IMR-90 (cell line): ENCODE measurements at regions not wholly inside any gene's neighbourhood (a gene's known extent, or its start where the extent isn't known, plus 50 kb on each side); places are given as distances from the start of the nearest gene placed in this dataset.

ENCODE experiments used
- ATAC-seq: fragments of 200-7000 bp; cut with Tn5 transposase; 2 replicates; pipeline ENCODE4 v1.9.1; 2020; ENCODE audit warnings: low read depth, mild to moderate bottlenecking, moderate library complexity
- BruUV-seq: library from RNA; stranded (reverse); fragments of 400-500 nt; replicated peaks from 2 replicates; lab custom pipeline; 2021; lab: Mats Ljungman, UMichigan
- CTCF ChIA-PET: fragments of 300-600 bp; formaldehyde crosslinking; extraction: SDS; loops from one replicate; lab custom pipeline; 2021; ENCODE audit warnings: antibody characterized with exemption; lab: Yijun Ruan, JAX
- POLR2A ChIA-PET: fragments of 300-600 bp; sonication (Branson Sonifier 250); formaldehyde crosslinking; loops from one replicate; lab custom pipeline; 2022; ENCODE audit warnings: antibody characterized with exemption; ENCODE audit not compliant: unreplicated experiment; lab: Charles Lee
- DNase-seq: peaks from one replicate; pipeline ENCODE4 v3.0.0; 2013
- H2AFZ ChIP-seq: replicated peaks from 2 replicates; pipeline ENCODE3; 2013; ENCODE audit warnings: low read length, mild to moderate bottlenecking; ENCODE audit not compliant: poor library complexity
- H2AK5ac ChIP-seq: 2 replicates; pipeline ENCODE4 v1.6.1; 2013; ENCODE audit warnings: low read depth, low read length, inconsistent platforms
- H2AK9ac ChIP-seq: replicated peaks from 2 replicates; pipeline ENCODE3; 2013; ENCODE audit warnings: mild to moderate bottlenecking, low read depth, low read length, moderate library complexity; ENCODE audit not compliant: poor library complexity
- H2BK120ac ChIP-seq: 2 replicates; pipeline ENCODE4 v1.6.1; 2013; ENCODE audit warnings: low read depth, low read length, inconsistent platforms
- H2BK15ac ChIP-seq: 3 replicates; pipeline ENCODE4 v1.6.1; 2013; ENCODE audit warnings: low read depth, low read length, inconsistent platforms
- H2BK20ac ChIP-seq: 2 replicates; pipeline ENCODE4 v1.6.1; 2013; ENCODE audit warnings: low read depth, mild to moderate bottlenecking, inconsistent platforms, low read length, moderate library complexity
- H2BK5ac ChIP-seq: 2 replicates; pipeline ENCODE4 v1.6.1; 2013; ENCODE audit warnings: mild to moderate bottlenecking, low read depth, low read length, inconsistent platforms; ENCODE audit not compliant: poor library complexity, severe bottlenecking
- H3K14ac ChIP-seq: replicated peaks from 2 replicates; pipeline ENCODE4 v1.6.1; 2013; ENCODE audit warnings: low read depth, low read length, inconsistent platforms
- H3K18ac ChIP-seq: 2 replicates; pipeline ENCODE4 v1.6.1; 2013; ENCODE audit warnings: low read depth, low read length, control low read depth
- H3K23ac ChIP-seq: 2 replicates; pipeline ENCODE4 v1.6.1; 2013; ENCODE audit warnings: low read depth, low read length, inconsistent platforms
- H3K27ac ChIP-seq: 2 replicates; pipeline ENCODE4 v1.5.1; 2013; ENCODE audit warnings: mild to moderate bottlenecking, control low read depth, low read length; ENCODE audit not compliant: insufficient read depth
- H3K27me3 ChIP-seq: 2 replicates; pipeline ENCODE4 v1.6.1; 2013; ENCODE audit warnings: low read length; ENCODE audit not compliant: control insufficient read depth, insufficient read depth
- H3K36me3 ChIP-seq: 2 replicates; pipeline ENCODE4 v1.6.1; 2013; ENCODE audit warnings: low read length, mixed read lengths; ENCODE audit not compliant: control insufficient read depth, insufficient read depth
- H3K4ac ChIP-seq: 2 replicates; pipeline ENCODE4 v1.6.1; 2013; ENCODE audit warnings: low read depth, low read length, inconsistent platforms
- H3K4me1 ChIP-seq: 2 replicates; pipeline ENCODE4 v1.6.1; 2013; ENCODE audit warnings: low read length, mixed read lengths; ENCODE audit not compliant: control insufficient read depth, insufficient read depth
- H3K4me2 ChIP-seq: 2 replicates; pipeline ENCODE4 v1.6.1; 2013; ENCODE audit warnings: low read depth, mild to moderate bottlenecking, control low read depth, low read length, moderate library complexity
- H3K4me3 ChIP-seq: 2 replicates; pipeline ENCODE4 v1.5.1; 2013; ENCODE audit warnings: low read depth, mild to moderate bottlenecking, control low read depth, low read length, moderate library complexity; ENCODE audit not compliant: insufficient read depth
- H3K56ac ChIP-seq: 2 replicates; pipeline ENCODE4 v1.6.1; 2013; ENCODE audit warnings: low read length, inconsistent platforms; ENCODE audit not compliant: insufficient read depth; ENCODE audit errors: extremely low read depth
- H3K79me1 ChIP-seq, 2 experiments: 2 replicates each; pipeline ENCODE4 v1.6.1; 2013; ENCODE audit warnings: low read length in 2 of 2, inconsistent platforms in 1 of 2, low read depth in 1 of 2
- H3K9ac ChIP-seq: 2 replicates; pipeline ENCODE4 v1.6.1; 2013; ENCODE audit warnings: low read depth, low read length, control low read depth
- H3K9me1 ChIP-seq: 2 replicates; pipeline ENCODE4 v1.6.1; 2013; ENCODE audit warnings: low read length, inconsistent platforms; ENCODE audit not compliant: insufficient read depth
- H3K9me3 ChIP-seq: 2 replicates; pipeline ENCODE4 v1.6.1; 2013; ENCODE audit warnings: low read length; ENCODE audit not compliant: control insufficient read depth, insufficient read depth
- H4K20me1 ChIP-seq: 2 replicates; pipeline ENCODE4 v1.6.1; 2013; ENCODE audit warnings: low read length, inconsistent platforms; ENCODE audit not compliant: insufficient read depth
- H4K5ac ChIP-seq: 2 replicates; pipeline ENCODE4 v1.6.1; 2013; ENCODE audit warnings: mild to moderate bottlenecking, low read depth, low read length, control low read depth
- H4K8ac ChIP-seq, 2 experiments: 2 replicates each; pipeline ENCODE4 v1.6.1; 2013; ENCODE audit warnings: low read depth in 2 of 2, low read length in 2 of 2, control low read depth in 1 of 2, inconsistent platforms in 1 of 2
- H4K91ac ChIP-seq: 2 replicates; pipeline ENCODE4 v1.6.1; 2013; ENCODE audit warnings: low read depth, low read length, inconsistent platforms; ENCODE audit not compliant: insufficient read depth
- BHLHE40 ChIP-seq: fragments of 150-350 bp; IDR thresholded peaks from 2 replicates; pipeline ENCODE4 v1.6.1; 2016; ENCODE audit warnings: mild to moderate bottlenecking, low read depth, low read length
- CEBPB ChIP-seq: IDR thresholded peaks from 2 replicates; pipeline ENCODE4 v1.6.1; 2012; ENCODE audit warnings: low read depth, low read length, improper control_type of control experiment
- CHD1 ChIP-seq: IDR thresholded peaks from 2 replicates; pipeline ENCODE4 v1.6.1; 2012; ENCODE audit warnings: low read depth, low read length, improper control_type of control experiment
- CTCF ChIP-seq: conservative IDR thresholded peaks from 2 replicates; pipeline ENCODE4 v1.5.1; 2012; ENCODE audit warnings: mild to moderate bottlenecking, low read depth, low read length, improper control_type of control experiment
- ELK1 ChIP-seq: fragments of 150-350 bp; IDR thresholded peaks from 2 replicates; pipeline ENCODE4 v1.6.1; 2016; ENCODE audit warnings: low read depth, mild to moderate bottlenecking, low read length, moderate library complexity, borderline replicate concordance
- FOS ChIP-seq: fragments of 150-350 bp; IDR thresholded peaks from 2 replicates; pipeline ENCODE4 v1.6.1; 2016; ENCODE audit warnings: low read depth, low read length
- MAFK ChIP-seq: IDR thresholded peaks from 2 replicates; pipeline ENCODE4 v1.6.1; 2012; ENCODE audit warnings: low read depth, low read length, improper control_type of control experiment
- MAZ ChIP-seq: IDR thresholded peaks from 2 replicates; pipeline ENCODE4 v1.6.1; 2012; ENCODE audit warnings: low read depth, mild to moderate bottlenecking, low read length, improper control_type of control experiment, moderate library complexity, borderline replicate concordance
- MXI1 ChIP-seq: IDR thresholded peaks from 2 replicates; pipeline ENCODE4 v1.6.1; 2012; ENCODE audit warnings: low read depth, mild to moderate bottlenecking, low read length, moderate library complexity, borderline replicate concordance
- NFE2L2 ChIP-seq: fragments of 150-350 bp; IDR thresholded peaks from 2 replicates; pipeline ENCODE4 v1.6.1; 2016; ENCODE audit warnings: low read depth, mild to moderate bottlenecking, low read length
- POLR2A ChIP-seq: IDR thresholded peaks from 2 replicates; pipeline ENCODE4 v1.6.1; 2012; ENCODE audit warnings: mild to moderate bottlenecking, low read depth, low read length
- RAD21 ChIP-seq: IDR thresholded peaks from 2 replicates; pipeline ENCODE4 v1.6.1; 2012; ENCODE audit warnings: low read length, improper control_type of control experiment
- RCOR1 ChIP-seq: IDR thresholded peaks from 2 replicates; pipeline ENCODE4 v1.6.1; 2012; ENCODE audit warnings: mild to moderate bottlenecking, low read length, improper control_type of control experiment; ENCODE audit not compliant: insufficient replicate concordance
- RFX5 ChIP-seq: IDR thresholded peaks from 2 replicates; pipeline ENCODE4 v1.8.0; 2012; ENCODE audit warnings: low read depth, mild to moderate bottlenecking, low read length, moderate library complexity
- SMC3 ChIP-seq: fragments of 150-350 bp; IDR thresholded peaks from 2 replicates; pipeline ENCODE4 v1.6.1; 2016; ENCODE audit warnings: low read depth, mild to moderate bottlenecking, antibody characterized with exemption, low read length, moderate library complexity
- WGBS, 2 experiments: methylation state at CpG; one replicate each; pipeline versions ENCODE4 v1.1.5 to v1.1.7; 2013; ENCODE audit warnings: missing lambda C conversion rate in 2 of 2; ENCODE audit not compliant: insufficient read length in 1 of 2; ENCODE audit errors: extremely low coverage in 2 of 2; 5-methylcytosine and 5-hydroxymethylcytosine counted together
- dilution Hi-C: fragments of 300-500 bp; cut with HindIII; formaldehyde crosslinking; loops from one replicate; pipeline ENCODE4 v1.14.3; 2018; ENCODE audit warnings: low sequenced_read_pairs; ENCODE audit not compliant: unreplicated experiment
- in situ Hi-C: fragments of 300-500 bp; cut with MboI; formaldehyde crosslinking; loops from 3 replicates; pipeline ENCODE4 v1.14.3; 2019; ENCODE audit warnings: low sequenced_read_pairs, inconsistent platforms, mixed read lengths
- intact Hi-C: fragments of 100-400 bp; cut with micrococcal nuclease; formaldehyde crosslinking; loops from 2 replicates; pipeline ENCODE4 v1.10.0; 2022
- TF ChIP-seq, protein P1 (sequence below): fragments of 150-350 bp; IDR thresholded peaks from 2 replicates; pipeline ENCODE4 v1.6.1; 2017; ENCODE audit warnings: mild to moderate bottlenecking, antibody characterized with exemption, low read length, low read depth

DNA sequence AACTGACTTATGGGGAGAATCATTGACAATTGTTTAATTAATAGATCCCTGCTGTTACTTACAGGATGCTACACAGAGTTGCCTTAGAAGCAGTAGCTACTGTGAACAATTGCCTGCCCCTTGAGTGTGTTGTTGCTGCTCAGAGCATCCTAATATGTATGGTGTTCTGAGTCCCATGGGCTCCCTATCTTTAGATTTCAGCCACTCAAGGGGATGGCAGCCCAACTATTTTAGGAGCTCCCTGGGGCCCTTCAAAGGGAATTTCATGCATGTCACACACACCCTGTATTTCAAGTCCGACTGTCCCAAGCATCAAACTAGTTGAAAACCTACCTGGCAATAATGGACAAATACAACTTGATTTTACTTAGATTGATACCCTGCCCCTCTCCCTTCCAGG, 111.2 kb downstream of the NOC3L start:
- H2BK120ac ChIP-seq: no peak overlapping the region
- TF ChIP-seq RFX5: no peak
- no peak for TF ChIP-seq MAFK
- TF ChIP-seq, protein P1, sequence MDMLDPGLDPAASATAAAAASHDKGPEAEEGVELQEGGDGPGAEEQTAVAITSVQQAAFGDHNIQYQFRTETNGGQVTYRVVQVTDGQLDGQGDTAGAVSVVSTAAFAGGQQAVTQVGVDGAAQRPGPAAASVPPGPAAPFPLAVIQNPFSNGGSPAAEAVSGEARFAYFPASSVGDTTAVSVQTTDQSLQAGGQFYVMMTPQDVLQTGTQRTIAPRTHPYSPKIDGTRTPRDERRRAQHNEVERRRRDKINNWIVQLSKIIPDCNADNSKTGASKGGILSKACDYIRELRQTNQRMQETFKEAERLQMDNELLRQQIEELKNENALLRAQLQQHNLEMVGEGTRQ: no peak
- no peak for TF ChIP-seq CHD1
- no peak for TF ChIP-seq CEBPB
- TF ChIP-seq FOS: no peak
- no peak for TF ChIP-seq MAZ
- TF ChIP-seq CTCF: no peak
- TF ChIP-seq MXI1: no peak
- TF ChIP-seq RCOR1: no peak
- no peak for TF ChIP-seq SMC3
- no peak for TF ChIP-seq NFE2L2
- TF ChIP-seq POLR2A: no peak
- no peak for TF ChIP-seq BHLHE40
- TF ChIP-seq ELK1: no peak
- no peak for TF ChIP-seq RAD21
- H3K36me3 ChIP-seq: no peaks in the 10 kb centered on the region
- ChIA-PET POLR2A (no interaction called here), CTCF (no interaction called here)
- no peak overlapping the region for H3K9ac ChIP-seq
- no peaks in the 10 kb centered on the region for H3K4me1 ChIP-seq
- no peak overlapping the region for H3K4me3 ChIP-seq
- intact Hi-C loops: no loop called here
- 100% methylated on average over 1 of the region's 1 CpG; no CpG with 5 or more reads in 1 of the 2 experiments for WGBS, 2 experiments
- no peak overlapping the region for H2BK20ac ChIP-seq
- H3K4ac ChIP-seq: no peak overlapping the region
- H3K9me1 ChIP-seq: no peaks in the 10 kb centered on the region
- H3K9me3 ChIP-seq: no peaks in the 10 kb centered on the region
- no peak overlapping the region for H2AK9ac ChIP-seq
- H3K14ac ChIP-seq: no peak overlapping the region
- in situ Hi-C loops: no loop called here
- no peak overlapping the region for H3K18ac ChIP-seq
- H2AFZ ChIP-seq: no peak overlapping the region
- H3K79me1 ChIP-seq: no peaks in the 10 kb centered on the region
- H4K91ac ChIP-seq: no peak overlapping the region
- no peak overlapping the region for H3K56ac ChIP-seq
- H3K27ac ChIP-seq: no peak overlapping the region
- H4K5ac ChIP-seq: no peak overlapping the region
- no TSS peak for BruUV-seq
- H3K27me3 ChIP-seq: no peaks in the 10 kb centered on the region
- no peak overlapping the region for H3K4me2 ChIP-seq
- no peak overlapping the region for H2BK5ac ChIP-seq
- dilution Hi-C loops: no loop called here
- H2BK15ac ChIP-seq: no peak overlapping the region
- no peak overlapping the region for H4K8ac ChIP-seq
- DNase-seq: no peak
- no peak overlapping the region for H3K23ac ChIP-seq
- H2AK5ac ChIP-seq: no peak overlapping the region
- ATAC-seq: no peak
- H4K20me1 ChIP-seq: no peaks in the 10 kb centered on the region
